ENCODE measurements at regions not wholly inside any gene's neighbourhood (a gene's known extent, or its start where the extent isn't known, plus 50 kb on each side); places are given as distances from the start of the nearest gene placed in this dataset.
A peak's percentile ranks its signal among the peaks of the same experiment; 100 is the strongest.

DNA sequence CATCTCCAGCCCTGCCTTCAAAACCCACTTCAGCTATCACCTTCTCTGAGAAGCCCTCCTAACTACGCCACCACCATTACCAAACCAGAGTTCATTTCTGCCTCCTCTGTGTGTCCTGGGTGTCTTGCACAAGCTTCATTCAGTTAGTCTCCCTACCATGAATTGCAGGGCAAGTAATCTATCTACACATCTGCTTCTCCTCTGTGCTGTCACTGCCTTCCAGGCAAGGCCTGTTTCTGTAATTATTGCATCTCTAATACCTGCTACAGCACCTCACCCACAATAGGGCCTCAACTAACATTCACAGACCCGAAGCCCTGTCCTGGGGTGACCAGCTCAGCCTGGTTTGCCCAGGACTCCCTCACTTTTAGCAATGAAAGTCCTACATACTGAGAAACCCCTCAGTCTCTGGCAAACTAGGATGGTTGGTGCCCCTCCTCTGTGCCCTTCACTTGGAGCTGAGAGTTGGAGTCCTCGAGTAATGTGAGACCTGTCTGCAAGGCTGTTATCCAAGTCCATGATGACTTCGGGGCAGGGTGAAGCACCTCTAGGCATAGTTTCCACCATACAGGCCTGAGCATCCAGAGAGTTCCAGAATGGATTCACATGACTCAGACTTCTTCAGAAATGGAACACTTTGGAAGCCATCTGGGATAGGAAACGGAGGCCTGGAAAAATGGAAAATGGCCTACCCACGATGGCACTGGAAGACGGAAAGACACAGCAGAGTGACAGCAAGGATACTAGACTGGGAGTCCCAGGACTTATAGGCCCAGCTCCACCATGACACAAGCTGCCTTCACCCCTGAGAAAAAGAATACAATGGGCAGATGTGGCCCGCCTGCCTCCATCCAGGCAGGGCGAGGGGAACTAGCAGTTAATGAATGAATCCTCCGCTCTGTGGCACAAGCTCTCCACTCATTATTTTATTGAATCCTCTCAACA, 269.3 kb downstream of the BUD13 start:
- no peak for DNase-seq

- DNase-seq, result no peak
Measured at GRCh38 chr11:116502641-116503061, 270.1 kb downstream of the BUD13 start.

DNA sequence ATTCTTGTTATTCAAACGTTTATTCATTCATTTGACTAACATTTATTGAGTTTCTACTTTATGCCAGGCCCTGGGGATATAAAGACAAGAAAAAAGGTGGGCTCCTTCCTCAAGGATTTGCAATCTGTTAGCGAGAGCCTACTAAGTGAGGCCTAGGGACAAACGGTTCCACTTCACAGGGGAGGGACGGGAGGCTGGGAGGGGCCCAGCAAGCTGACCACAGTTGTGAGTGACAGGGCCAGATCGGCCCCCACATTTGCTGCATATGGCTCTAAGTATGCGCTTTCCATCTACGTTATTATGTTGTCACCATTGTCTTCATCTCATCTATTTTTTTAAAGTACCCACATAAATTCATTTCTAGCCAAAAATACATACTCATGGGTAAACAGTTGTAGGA, 271.1 kb downstream of the BUD13 start:
- DNase-seq, result no peak

- DNase-seq, result no peak
Measured at GRCh38 chr11:116500947-116501602, 271.7 kb downstream of the BUD13 start.

DNA sequence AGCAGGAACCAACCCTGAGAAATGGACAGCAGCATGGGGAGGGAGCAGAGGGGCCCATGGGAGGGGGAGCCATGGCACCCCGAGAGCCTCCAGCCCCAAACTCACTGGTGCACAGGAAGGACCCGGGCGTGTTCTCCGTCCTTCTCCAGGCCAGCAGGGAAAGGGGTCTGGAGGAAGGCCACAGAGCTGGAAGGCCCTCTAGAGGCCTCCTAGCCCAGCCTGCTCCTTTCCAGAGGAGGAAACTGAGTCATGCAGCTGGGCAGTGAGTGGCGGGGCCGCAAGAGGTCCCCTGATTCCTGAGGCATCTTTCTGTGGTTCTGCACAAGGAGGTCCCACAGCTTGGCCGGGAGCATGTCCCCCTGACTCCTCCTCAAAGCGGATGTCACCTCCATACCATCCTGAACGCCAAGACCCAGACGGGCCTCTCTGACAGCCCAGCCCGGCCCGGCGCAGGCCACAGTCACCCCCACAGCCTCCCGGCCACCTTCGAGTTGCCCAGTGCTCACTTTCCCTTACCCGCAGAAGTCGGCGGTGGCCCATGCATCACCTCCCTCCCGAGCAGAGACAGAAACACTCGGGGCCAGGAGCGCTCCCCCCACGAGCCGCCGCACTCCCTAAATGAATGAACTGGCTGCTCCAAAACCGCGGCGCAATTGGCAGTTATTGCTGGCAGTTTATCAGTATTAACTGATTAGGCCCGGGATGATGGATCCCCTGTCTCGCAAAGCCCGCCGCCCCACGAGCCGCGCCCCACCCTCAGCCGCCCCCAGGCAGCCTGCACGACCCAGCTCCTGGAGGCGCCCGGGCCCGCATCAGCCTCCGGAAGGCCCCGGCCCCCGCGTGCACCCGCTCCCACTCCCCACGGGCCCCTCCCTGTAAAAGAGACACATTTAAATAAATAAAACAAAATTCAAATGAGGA, 272.5 kb downstream of the BUD13 start:
- no peak for DNase-seq

DNA sequence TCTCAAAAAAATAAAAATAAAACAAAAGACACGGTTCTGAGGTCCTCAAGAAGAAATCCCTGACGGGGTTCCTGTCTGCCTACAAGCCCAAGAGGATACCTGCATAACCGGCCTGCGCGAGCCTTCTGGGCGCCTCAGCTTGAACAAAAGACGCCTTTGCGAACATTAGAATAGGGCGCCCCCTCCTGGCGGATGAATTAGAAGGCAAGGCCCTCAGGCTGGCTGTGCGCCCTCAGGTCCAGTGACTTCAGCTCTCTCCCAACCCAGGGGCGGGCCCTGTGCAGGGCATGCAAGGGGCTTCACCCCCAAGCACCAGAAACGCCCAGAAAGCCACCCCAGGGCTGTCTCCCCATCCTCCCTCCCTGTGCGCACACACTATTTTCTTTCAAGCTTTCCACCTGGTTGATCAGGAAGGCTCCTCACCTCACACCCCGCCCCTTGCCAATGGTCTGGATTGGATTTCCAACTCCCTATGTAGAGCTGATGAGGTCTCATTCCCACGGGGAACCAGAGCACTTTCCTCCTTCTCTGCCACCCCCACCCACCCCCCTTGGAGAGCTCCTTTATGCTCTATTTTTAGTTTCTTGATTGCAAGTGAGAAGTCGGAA, 273.3 kb downstream of the BUD13 start:
- peak; percentile 2 for DNase-seq

GRCh38 chr11:116498161-116498560, 274.6 kb downstream of the BUD13 start:
- DNase-seq, result no peak

- no peak for DNase-seq
Measured at GRCh38 chr11:116492600-116492999, 280.2 kb downstream of the BUD13 start.

DNA sequence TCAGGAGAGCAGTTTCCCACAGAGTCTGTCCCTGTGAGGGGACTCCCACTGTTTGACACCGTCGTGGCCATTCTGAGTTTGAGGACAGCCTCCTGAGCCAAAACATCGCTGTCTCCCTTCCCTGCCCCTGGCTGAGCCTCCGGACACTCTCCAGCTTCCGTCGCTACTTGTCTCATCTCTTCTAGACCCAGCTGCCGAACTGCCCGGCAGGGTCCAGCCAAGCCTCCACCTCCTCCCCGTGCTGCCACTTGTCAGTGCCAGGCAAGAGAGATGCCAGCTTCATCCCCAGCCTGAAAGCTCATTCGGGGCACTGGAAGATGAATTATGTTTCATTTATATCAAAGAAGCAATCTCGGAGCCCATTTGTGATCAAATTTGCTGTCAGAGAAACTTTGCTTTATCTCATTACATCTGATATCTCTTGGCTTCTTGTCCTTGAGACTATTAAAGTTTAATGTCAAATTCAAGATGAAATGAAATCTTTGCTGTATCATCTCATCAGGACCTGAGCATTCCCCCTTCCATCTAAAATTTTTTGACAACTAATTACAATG, 283.9 kb downstream of the BUD13 start:
- DNase-seq, result no peak

DNA sequence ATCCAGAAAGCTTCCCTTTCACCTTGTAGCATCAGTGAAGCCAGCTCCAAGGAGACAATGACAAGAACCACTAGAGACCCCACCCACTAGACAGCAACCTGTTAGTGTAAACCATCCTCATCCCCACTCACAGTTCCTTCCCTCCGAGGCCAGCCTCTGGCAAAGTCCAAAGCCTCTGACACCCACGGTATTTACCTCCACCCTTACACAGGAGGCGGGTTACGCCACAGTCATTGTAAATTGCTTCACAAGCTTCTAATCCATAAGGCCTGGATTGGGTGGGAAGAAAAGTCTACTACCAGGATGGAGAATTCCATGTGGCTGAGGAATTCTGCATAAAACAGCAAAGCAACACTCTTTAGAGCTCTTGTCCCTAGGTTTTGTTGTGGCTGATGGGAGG, 287.4 kb downstream of the BUD13 start:
- DNase-seq, result no peak

GRCh38 chr11:116482716-116483115, 290.1 kb downstream of the BUD13 start:
- DNase-seq, result no peak

GRCh38 chr11:116481126-116481675, 291.6 kb downstream of the BUD13 start:
- no peak for DNase-seq

DNA sequence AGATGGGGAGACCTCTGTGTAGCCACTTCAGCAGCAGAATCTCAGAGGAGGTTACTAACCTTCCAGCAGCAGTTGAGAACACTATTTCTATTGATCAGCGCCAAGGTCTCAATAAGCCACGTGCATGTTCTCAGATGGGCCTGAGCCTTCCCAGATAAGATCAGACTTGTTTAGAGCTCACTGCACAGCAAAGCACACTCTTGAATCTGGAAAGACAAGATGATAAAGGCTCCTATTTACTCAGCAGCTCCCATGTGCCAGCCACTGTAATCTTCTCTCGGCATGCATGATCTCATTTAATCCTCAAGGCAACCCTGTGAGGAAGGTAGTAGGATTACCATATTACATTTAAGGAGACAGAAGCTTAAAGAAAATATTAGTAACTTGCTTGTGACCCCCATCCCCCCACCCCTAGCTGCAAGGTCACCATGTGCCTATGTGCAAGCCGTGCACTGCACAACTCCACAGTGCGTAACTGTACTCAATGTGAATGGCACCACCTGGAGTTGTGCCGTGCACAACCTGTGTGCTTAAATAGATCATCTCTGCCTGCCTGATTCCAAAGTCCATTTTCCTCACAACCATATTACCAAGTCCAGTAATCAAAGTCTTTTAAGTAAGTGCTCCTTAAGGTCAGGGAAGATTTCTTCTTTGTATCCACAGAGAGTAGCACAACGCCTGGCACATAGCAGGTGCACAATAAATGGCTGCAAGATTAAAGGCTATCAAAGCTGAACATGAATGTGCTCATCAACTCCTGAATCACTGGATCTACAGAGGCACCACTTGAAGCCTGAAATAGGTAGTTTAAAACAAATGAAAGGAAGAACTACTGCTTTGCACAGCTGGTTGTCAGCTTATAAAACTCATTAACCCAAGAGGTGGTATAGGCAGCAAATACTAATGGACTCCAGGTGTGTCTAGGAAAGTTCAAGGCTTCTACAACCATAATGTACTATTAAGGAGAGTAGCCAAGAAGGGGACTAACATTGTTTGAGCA, 293.8 kb downstream of the BUD13 start:
- no peak for DNase-seq

- no peak for DNase-seq
Measured at GRCh38 chr11:116478205-116478604, 294.6 kb downstream of the BUD13 start.

- no peak for DNase-seq
Measured at GRCh38 chr11:116473790-116474346, 298.9 kb downstream of the BUD13 start.

- DNase-seq, result no peak
Measured at GRCh38 chr11:116473206-116473769, 299.5 kb downstream of the BUD13 start.

DNA sequence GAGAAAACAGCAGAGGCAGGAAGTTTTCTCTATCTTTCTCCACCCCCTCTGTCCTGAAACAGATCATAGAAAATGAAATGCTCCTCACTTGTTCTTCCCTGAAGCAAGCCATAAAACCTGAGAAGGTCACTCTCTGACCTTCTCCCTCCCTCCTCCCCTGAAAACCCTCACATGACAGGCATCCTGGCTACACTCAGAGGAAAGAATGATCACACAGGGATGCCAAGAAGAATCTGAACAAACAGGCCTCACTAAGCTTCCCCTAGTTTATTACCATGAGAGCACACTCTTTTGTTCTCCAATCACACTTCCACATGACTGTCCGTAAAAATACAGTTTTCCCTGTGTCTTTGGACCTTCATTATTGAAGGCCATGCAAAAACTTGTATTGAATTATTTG, 300.1 kb downstream of the BUD13 start:
- DNase-seq, result no peak

DNA sequence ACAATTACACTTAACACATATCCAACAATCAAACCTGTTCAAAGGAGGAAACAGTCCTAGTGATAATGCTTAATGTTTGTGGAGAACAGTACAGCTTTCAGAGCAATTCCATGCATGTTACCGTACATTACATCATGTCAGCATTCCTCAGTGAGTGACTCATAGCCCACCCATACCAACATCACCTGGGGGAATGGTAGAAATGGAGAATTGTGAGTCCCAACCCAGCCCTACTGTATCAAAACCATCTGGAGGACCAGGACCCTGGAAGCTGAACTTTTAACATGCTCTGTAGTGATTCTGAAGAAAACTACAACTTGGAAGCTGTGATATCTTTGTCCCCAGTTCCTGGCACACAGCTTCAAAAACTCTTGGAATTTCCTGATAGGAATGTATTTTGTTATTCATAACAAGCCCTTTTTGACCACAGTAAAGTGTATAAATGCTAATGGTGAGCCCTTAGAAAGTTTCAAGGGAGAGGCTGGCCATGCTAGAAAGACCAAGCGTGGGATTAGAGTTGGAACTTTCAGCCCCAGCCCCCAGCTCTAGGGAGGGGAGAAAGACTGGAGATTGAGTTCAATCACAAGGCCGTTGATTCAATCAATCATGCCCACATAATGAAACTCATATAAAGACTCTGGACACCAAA, 301.1 kb downstream of the BUD13 start:
- DNase-seq, result no peak

- no peak for DNase-seq
Measured at GRCh38 chr11:116468699-116469098, 304.1 kb downstream of the BUD13 start.
